ENCODE measurements at regions not wholly inside any gene's neighbourhood (a gene's known extent, or its start where the extent isn't known, plus 50 kb on each side); places are given as distances from the start of the nearest gene placed in this dataset.

GRCh38 chr4:85142451-85142850, 176.0 kb upstream of the WDFY3 start:
- no peaks in the 10 kb centered on the region for H3K36me3 ChIP-seq (ENCODE audit: control insufficient read depth, insufficient read depth, low read length)
- H3K4me3 ChIP-seq (ENCODE audit: low read depth, low read length) = no peak overlapping the region
- no peaks in the 10 kb centered on the region for H3K27me3 ChIP-seq (ENCODE audit: control insufficient read depth, insufficient read depth, low read length)
- DNase-seq (ENCODE audit: low read depth) (no peak), FAIRE-seq (no peak)
- no peak for TF ChIP-seq CTCF (IDR thresholded peaks at IDR 0.05; ENCODE audit: insufficient read depth, low read length, severe bottlenecking)

GRCh38 chr4:85147481-85148076, 181.1 kb upstream of the WDFY3 start:
- DNase-seq (ENCODE audit: low read depth) (peak; percentile 77), FAIRE-seq (no peak)

DNA sequence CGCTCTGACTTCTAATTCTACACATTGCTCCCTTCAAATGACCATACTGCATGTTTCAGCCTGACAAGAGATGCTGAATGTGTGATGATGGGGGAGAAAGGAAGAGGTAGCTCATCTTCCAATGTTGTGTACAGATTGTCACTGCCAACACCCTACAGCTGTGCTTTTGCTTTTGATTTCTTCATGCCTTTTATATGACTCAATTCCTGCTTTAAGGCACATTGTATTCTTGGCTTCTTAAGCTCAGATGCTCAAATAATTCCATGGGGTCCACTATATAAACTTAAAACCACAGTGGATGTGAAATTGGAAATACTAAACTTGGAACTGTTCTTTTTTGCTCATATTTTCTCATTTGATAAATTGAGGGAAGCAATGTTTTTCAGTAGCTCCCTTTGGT, 183.2 kb upstream of the WDFY3 start:
- Histone ChIP-seq H3K27me3 (ENCODE audit: control insufficient read depth, insufficient read depth, low read length) (no peaks in the 10 kb centered on the region), H3K36me3 (ENCODE audit: control insufficient read depth, insufficient read depth, low read length) (no peaks in the 10 kb centered on the region), H3K4me3 (ENCODE audit: low read depth, low read length) (no peak overlapping the region)
- FAIRE-seq = no peak
- no peak for TF ChIP-seq CTCF (IDR thresholded peaks at IDR 0.05; ENCODE audit: insufficient read depth, low read length, severe bottlenecking)
- peak; percentile 50 for DNase-seq (ENCODE audit: low read depth)

More at GRCh38 chr4:85147481-85148076, 181.1 kb upstream of the WDFY3 start:
- Histone ChIP-seq H3K4me3 (ENCODE audit: low read depth, low read length) (no peak overlapping the region), H3K36me3 (ENCODE audit: control insufficient read depth, insufficient read depth, low read length) (no peaks in the 10 kb centered on the region), H3K27me3 (ENCODE audit: control insufficient read depth, insufficient read depth, low read length) (no peaks in the 10 kb centered on the region)
- peak; percentile 51 for TF ChIP-seq CTCF (IDR thresholded peaks at IDR 0.05; ENCODE audit: insufficient read depth, low read length, severe bottlenecking)

DNA sequence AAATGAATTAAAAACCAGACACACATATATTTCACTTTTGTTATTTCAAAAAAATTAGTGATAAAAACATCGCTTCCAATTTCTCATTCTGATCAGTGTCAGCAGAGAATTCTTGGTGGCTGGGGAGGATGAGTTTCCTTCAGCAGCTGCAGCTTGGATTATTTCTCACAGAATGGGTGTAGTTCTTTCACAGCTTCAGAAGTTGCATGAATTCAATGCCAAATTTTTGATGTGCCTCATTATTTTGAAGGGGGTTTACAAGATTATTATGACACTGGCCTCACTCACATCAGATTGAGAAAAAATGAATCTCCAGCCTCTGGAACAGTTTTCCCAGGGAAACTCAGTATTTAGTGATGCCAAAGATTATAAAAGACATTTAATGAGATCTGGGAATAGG, 184.9 kb upstream of the WDFY3 start:
- no peak overlapping the region for H3K4me3 ChIP-seq (ENCODE audit: low read depth, low read length)
- no peaks in the 10 kb centered on the region for H3K36me3 ChIP-seq (ENCODE audit: control insufficient read depth, insufficient read depth, low read length)
- TF ChIP-seq CTCF (IDR thresholded peaks at IDR 0.05; ENCODE audit: insufficient read depth, low read length, severe bottlenecking) = no peak
- no peaks in the 10 kb centered on the region for H3K27me3 ChIP-seq (ENCODE audit: control insufficient read depth, insufficient read depth, low read length)
- FAIRE-seq (no peak), DNase-seq (ENCODE audit: low read depth) (no peak)

- no peak overlapping the region for H3K4me3 ChIP-seq (ENCODE audit: low read depth, low read length)
- no peak for FAIRE-seq
- H3K36me3 ChIP-seq (ENCODE audit: control insufficient read depth, insufficient read depth, low read length) = no peaks in the 10 kb centered on the region
- no peaks in the 10 kb centered on the region for H3K27me3 ChIP-seq (ENCODE audit: control insufficient read depth, insufficient read depth, low read length)
- DNase-seq (ENCODE audit: low read depth) = no peak
- no peak for TF ChIP-seq CTCF (IDR thresholded peaks at IDR 0.05; ENCODE audit: insufficient read depth, low read length, severe bottlenecking)
These were observed 185.3 kb upstream of the WDFY3 start for GRCh38 chr4:85151786-85152185.

DNA sequence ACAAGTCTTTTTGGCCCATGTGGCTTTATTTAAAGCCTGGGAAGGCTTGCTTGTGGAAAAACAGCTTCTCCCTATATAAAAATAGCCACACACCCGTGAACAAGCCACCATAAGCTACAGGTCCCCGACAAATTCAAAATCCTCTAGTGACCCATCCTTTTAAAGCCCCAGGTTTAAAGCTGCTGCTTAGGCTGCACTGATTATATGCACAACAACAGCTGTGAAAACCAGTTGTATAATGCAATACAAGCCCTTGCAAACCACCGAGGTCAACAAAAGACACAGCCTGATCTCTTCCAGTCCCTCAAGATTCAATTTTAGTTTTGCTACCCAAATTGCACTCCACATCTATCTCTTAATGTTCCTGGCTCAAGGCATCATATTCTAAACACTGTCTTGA, 186.0 kb upstream of the WDFY3 start:
- no peak for DNase-seq (ENCODE audit: low read depth)
- Histone ChIP-seq H3K4me3 (ENCODE audit: low read depth, low read length) (no peak overlapping the region), H3K36me3 (ENCODE audit: control insufficient read depth, insufficient read depth, low read length) (no peaks in the 10 kb centered on the region), H3K27me3 (ENCODE audit: control insufficient read depth, insufficient read depth, low read length) (no peaks in the 10 kb centered on the region)
- peak; percentile 43 for FAIRE-seq
- no peak for TF ChIP-seq CTCF (IDR thresholded peaks at IDR 0.05; ENCODE audit: insufficient read depth, low read length, severe bottlenecking)

Data from bronchial epithelial cell (primary cell).